ENCODE measurements at regions not wholly inside any gene's neighbourhood (a gene's known extent, or its start where the extent isn't known, plus 50 kb on each side); places are given as distances from the start of the nearest gene placed in this dataset.

DNA sequence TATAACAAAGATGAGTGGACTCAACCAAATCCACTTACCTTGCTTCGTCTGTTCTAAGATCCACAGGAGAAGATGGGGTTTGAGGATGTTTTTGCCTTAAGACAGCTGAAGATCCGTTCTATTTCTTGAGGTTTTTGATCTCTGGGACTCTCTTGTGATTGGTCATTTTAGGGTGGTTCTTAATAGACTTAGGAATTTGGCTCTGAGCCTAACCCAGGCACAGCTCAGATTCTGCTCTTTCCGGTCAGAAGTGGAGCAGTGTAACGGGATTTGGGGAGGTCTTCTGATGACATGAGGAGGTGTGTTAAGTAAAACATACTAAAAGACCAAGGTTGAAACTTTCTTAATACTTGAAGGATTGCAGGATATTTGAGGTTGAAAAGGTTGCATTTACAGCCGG is 166.9 kb downstream of the DMRT2 start:
- ATAC-seq (no peak), DNase-seq (ENCODE audit: low spot score) (no peak)
- peaks cover 7% of the 10 kb centered on the region for H3K4me1 Mint-ChIP-seq
- no peaks in the 10 kb centered on the region for H3K9me3 Mint-ChIP-seq
- Histone ChIP-seq H3K4me2 (no peak overlapping the region), H2AFZ (no peak overlapping the region), H4K20me1 (replicated peaks; ENCODE audit: insufficient read depth) (no peaks in the 10 kb centered on the region), H3K4me1 (ENCODE audit: insufficient read depth) (no peaks in the 10 kb centered on the region), H3F3A (replicated peaks; ENCODE audit: low read depth) (no peaks in the 10 kb centered on the region), H3K27me3 (ENCODE audit: insufficient read depth) (no peaks in the 10 kb centered on the region), H3K27ac (ENCODE audit: low read depth) (no peak overlapping the region), H3K9me2 (ENCODE audit: insufficient read depth) (no peaks in the 10 kb centered on the region), H3K4me3 (no peak overlapping the region), H3K36me3 (ENCODE audit: insufficient read depth) (no peaks in the 10 kb centered on the region), H3K79me2 (replicated peaks; ENCODE audit: insufficient read depth) (no peaks in the 10 kb centered on the region)
- TF ChIP-seq, protein P1, sequence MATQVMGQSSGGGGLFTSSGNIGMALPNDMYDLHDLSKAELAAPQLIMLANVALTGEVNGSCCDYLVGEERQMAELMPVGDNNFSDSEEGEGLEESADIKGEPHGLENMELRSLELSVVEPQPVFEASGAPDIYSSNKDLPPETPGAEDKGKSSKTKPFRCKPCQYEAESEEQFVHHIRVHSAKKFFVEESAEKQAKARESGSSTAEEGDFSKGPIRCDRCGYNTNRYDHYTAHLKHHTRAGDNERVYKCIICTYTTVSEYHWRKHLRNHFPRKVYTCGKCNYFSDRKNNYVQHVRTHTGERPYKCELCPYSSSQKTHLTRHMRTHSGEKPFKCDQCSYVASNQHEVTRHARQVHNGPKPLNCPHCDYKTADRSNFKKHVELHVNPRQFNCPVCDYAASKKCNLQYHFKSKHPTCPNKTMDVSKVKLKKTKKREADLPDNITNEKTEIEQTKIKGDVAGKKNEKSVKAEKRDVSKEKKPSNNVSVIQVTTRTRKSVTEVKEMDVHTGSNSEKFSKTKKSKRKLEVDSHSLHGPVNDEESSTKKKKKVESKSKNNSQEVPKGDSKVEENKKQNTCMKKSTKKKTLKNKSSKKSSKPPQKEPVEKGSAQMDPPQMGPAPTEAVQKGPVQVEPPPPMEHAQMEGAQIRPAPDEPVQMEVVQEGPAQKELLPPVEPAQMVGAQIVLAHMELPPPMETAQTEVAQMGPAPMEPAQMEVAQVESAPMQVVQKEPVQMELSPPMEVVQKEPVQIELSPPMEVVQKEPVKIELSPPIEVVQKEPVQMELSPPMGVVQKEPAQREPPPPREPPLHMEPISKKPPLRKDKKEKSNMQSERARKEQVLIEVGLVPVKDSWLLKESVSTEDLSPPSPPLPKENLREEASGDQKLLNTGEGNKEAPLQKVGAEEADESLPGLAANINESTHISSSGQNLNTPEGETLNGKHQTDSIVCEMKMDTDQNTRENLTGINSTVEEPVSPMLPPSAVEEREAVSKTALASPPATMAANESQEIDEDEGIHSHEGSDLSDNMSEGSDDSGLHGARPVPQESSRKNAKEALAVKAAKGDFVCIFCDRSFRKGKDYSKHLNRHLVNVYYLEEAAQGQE (IDR thresholded peaks at IDR 0.05; ENCODE audit: unreplicated experiment) = no peak
- TF ChIP-seq JUNB (IDR thresholded peaks at IDR 0.05; ENCODE audit: unreplicated experiment) = no peak
- TF ChIP-seq STAT1 (IDR thresholded peaks at IDR 0.05; ENCODE audit: unreplicated experiment) = no peak
- no peak for TF ChIP-seq CREB1 (CRISPR knock-in tag; IDR thresholded peaks at IDR 0.05; ENCODE audit: low read depth)
- TF ChIP-seq EZH2 (IDR thresholded peaks at IDR 0.05; ENCODE audit: low read depth, unreplicated experiment) = no peak
- TF ChIP-seq EZH2phosphoT487 (IDR thresholded peaks at IDR 0.05; ENCODE audit: unreplicated experiment) = no peak
- TF ChIP-seq ZNF114 (CRISPR knock-in tag; IDR thresholded peaks at IDR 0.05) = no peak
- no peak for TF ChIP-seq ZNF331 (CRISPR knock-in tag; IDR thresholded peaks at IDR 0.05; ENCODE audit: low read depth)
- TF ChIP-seq, protein P2, sequence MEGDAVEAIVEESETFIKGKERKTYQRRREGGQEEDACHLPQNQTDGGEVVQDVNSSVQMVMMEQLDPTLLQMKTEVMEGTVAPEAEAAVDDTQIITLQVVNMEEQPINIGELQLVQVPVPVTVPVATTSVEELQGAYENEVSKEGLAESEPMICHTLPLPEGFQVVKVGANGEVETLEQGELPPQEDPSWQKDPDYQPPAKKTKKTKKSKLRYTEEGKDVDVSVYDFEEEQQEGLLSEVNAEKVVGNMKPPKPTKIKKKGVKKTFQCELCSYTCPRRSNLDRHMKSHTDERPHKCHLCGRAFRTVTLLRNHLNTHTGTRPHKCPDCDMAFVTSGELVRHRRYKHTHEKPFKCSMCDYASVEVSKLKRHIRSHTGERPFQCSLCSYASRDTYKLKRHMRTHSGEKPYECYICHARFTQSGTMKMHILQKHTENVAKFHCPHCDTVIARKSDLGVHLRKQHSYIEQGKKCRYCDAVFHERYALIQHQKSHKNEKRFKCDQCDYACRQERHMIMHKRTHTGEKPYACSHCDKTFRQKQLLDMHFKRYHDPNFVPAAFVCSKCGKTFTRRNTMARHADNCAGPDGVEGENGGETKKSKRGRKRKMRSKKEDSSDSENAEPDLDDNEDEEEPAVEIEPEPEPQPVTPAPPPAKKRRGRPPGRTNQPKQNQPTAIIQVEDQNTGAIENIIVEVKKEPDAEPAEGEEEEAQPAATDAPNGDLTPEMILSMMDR (conservative IDR thresholded peaks at IDR 0.05; ENCODE audit: low read depth in 2 of 2) = no peak
- TF ChIP-seq, protein P3, sequence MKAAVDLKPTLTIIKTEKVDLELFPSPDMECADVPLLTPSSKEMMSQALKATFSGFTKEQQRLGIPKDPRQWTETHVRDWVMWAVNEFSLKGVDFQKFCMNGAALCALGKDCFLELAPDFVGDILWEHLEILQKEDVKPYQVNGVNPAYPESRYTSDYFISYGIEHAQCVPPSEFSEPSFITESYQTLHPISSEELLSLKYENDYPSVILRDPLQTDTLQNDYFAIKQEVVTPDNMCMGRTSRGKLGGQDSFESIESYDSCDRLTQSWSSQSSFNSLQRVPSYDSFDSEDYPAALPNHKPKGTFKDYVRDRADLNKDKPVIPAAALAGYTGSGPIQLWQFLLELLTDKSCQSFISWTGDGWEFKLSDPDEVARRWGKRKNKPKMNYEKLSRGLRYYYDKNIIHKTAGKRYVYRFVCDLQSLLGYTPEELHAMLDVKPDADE (IDR thresholded peaks at IDR 0.05) = no peak
- TF ChIP-seq NANOG (IDR thresholded peaks at IDR 0.05; ENCODE audit: borderline replicate concordance) = no peak
- no peak for TF ChIP-seq POLR2AphosphoS5 (IDR thresholded peaks at IDR 0.05; ENCODE audit: low read depth)
- TF ChIP-seq ZNF462 (CRISPR knock-in tag; IDR thresholded peaks at IDR 0.05) = no peak
- no peaks in the 10 kb centered on the region for H3K27me3 Mint-ChIP-seq (ENCODE audit: insufficient read depth, low read depth, poor library complexity)
- no peaks in the 10 kb centered on the region for H3K36me3 Mint-ChIP-seq (ENCODE audit: low read depth)
- H3K27ac Mint-ChIP-seq = no peak overlapping the region
- no peak overlapping the region for H3K4me3 Mint-ChIP-seq

Measured in GM23338 (cell line).